HG03565 (cell line): ENCODE measurements at regions not wholly inside any gene's neighbourhood (a gene's known extent, or its start where the extent isn't known, plus 50 kb on each side); places are given as distances from the start of the nearest gene placed in this dataset.
"Not testable (repeated sequence)": the region's sequence is repeated elsewhere in the genome, so short reads cannot be mapped to it uniquely, and the experiment has no call there.

Experiments
- ATAC-seq: cut with Tn5 transposase; IDR thresholded peaks from one replicate; pipeline ENCODE4 v1.9.1; 2021; ENCODE audit warnings: mild to moderate bottlenecking, moderate library complexity; ENCODE audit not compliant: unreplicated experiment

- ATAC-seq, result no peak
These were observed 238.1 kb downstream of the AACS start for GRCh38 chr12:125303337-125303736.

DNA sequence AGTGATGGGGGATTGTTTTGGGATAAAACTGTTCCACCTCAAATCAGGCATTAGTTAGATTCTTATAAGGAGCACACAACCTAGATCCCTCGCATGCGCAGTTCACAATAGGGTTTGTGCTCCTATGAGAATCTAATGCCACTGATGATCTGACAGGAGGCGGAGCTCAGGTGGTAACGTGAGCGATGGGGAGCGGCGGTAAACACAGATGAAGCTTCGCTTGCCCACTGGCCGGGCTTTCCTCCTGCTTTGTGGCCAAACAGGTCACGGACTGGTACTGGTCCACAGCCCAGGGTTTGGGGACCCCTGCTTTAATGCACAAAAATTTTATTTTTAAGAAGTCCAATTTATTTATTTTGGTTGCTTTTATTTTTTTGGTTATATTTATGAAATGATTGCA lies 238.8 kb downstream of the AACS start:
- ATAC-seq, result no peak

- ATAC-seq, result no peak
These were observed 240.0 kb downstream of the AACS start for GRCh38 chr12:125305231-125305630.

- no peak for ATAC-seq
These were observed 245.2 kb downstream of the AACS start for GRCh38 chr12:125310461-125310860.

- no peak for ATAC-seq
These were observed 245.8 kb downstream of the AACS start for GRCh38 chr12:125311050-125311449.

GRCh38 chr12:125312471-125312870 lies 247.2 kb downstream of the AACS start:
- no peak for ATAC-seq

DNA sequence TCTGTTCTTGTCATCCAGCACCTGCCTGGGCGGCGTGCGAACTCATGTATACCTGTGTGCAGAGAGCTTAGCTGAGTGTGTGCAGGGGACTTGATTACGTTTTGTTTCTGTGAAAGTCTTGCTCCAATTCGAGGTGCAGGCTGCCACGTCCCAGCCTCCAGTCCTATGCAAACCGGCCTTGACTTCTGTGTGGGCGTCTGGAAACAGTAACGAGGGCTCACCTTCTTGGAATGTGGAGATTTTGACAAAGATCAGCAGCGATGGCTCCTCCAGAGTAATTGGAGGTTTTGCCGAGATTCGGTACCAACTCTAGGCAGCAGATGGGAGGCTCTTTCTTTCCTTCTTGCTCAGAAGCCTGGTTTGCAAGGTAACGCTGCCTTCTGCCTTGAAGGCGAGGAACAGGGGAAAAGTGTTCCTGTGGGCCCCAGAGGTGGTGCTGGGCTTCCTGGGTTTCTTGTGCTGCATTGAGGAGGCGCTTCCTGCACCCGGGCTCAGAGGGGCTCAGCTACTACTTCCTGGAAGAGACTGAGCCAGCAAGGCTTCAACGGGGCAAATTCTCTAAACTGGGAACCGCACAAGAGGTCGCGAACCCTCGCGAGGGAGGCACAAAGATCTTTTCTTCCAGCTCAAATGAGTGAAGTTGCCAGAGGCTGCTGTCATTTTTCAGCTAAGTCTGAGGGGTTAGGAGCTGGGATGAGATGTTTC lies 249.0 kb downstream of the AACS start:
- ATAC-seq, result no peak

DNA sequence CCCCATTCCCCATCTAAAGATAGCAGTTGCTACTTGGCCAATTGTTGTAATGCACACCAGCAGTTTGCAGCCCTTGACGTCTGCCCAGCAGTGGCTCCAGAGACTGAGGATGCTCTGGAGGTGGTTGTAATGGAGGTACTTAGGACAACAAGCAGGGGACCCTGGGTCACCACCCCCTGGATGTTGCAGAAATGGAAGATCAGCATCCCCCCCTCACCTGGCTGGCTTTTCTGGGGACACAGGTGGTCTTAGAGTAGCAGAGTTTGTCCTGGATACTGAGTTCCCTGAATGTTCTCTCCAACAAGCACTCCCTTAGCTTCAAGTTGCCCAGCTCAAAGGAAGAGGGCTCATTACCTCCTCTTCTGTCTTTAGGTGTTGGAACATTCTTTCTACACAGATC lies 250.5 kb downstream of the AACS start:
- ATAC-seq, result no peak

DNA sequence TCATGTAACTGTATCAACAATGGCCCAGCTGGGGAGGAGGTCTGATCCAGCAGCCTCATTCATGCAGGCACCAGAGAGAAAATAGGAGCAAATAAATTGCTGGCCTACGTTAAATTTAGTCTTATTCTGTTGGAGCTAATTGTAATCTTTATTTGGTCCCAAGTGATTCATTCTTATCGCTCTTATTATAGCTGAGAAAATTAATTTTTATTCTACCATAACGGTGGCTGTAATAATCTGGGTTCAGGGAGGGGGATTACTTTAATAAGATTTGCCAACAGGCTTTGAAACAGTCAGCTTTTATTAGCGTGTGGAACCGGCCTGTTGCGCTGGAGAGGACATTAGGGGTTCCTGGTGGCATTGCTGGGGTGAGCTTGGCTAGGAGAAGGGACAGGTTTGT lies 254.9 kb downstream of the AACS start:
- ATAC-seq, result no peak

DNA sequence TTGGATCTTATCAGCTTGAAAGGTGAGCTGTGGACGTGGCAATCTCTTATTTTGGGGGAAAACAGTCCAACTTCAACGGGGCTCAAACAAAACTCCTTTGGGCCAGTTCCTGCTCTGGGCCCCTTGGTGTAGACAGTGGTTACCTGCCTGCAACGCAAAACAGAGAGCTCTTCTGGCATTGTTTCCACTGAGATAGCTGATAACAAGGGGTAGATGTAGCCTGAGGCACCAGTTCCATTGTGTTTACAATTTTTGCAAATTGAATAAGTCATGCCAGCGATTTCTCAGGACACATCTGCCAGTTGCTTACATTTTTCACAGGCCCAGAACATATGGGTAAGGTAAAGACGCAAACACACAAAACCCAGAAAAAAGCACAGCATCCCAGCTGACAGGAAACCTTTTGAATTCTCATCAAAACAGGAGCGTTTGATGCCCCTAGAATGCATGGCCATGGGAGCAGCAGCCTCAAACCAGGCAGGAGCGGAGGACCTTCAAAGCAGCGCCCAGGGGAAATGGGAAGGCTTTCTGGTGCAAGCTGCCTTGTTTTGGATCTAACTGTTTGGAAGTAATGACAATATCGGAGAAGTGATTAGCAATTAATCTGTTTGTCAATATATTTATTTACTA lies 259.7 kb downstream of the AACS start:
- ATAC-seq, result no peak

DNA sequence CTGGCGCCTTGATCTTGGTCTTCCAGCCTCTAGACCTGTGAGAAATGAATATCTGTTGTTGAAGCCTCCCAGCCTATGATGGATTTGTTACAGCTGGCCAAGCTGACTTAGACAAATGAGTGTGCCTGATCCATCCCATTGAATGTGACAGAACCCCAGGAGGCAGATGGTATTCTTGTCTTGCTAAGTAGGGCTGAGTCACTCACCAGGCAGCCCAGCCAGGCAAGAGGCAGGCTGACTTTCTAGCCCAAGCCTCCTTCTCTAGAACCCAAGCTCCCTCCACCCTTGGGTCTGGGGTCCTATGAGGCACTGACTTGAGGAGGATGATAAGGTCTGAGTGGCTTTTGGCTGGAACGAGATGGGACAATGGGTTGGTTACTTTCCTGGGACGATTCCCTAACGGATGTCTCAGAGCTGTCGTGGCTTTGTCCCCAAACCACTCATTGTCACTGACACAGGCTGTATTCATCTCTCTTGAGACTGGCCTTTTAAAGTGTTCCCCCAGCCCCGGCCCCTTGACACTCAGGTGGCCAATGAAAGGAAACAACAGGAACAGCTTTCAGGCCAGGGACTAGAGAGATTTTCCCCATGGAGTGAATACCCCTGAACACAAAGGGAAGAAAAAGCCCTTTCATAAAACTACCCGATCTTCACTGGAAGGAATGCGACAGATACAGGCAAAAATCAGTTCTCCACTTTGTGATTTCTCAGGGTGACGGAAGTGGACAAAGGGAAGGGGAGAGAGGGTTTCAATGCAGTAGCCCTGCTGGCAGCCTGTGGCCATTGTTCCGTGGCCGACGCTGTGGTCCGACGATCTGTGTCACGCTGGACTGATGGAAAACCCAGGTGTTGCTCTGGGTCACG lies 264.2 kb downstream of the AACS start:
- ATAC-seq, result no peak

DNA sequence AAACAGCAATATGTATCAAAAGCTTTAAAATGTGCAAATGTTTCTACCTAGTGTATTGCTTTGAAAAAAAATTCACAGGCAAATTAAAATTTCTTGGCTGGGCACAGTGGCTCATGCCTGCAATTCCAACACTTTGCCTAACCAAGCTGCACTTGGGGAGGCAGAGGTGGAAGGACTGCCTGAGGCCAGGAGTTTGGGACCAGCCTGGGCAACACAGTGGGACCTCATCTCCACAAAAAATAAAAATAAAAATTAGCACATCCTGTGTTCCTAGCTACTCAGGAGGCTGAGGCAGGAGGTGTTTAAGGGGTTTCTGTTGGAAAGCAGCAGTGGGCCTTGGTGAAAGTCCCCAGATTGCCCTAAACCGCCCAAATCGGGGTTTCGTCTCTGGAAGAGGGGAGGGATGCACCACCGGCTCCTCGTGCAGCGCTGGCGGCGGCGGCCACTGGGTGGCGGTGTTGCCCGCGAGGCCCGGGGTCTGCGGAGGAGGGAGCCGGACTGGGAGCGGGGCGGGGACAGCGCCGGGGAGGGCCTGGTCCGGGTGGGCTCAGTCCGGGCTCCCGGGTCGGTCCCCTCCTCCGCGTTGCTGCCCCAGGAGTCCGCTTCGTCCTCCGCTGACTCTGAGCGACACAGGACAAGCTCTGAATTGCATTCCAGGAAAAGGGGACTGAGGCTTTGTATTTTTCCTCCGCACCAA lies 265.6 kb downstream of the AACS start:
- peak; percentile 77 for ATAC-seq

GRCh38 chr12:125331342-125332052 lies 266.3 kb downstream of the AACS start:
- ATAC-seq, result no peak

DNA sequence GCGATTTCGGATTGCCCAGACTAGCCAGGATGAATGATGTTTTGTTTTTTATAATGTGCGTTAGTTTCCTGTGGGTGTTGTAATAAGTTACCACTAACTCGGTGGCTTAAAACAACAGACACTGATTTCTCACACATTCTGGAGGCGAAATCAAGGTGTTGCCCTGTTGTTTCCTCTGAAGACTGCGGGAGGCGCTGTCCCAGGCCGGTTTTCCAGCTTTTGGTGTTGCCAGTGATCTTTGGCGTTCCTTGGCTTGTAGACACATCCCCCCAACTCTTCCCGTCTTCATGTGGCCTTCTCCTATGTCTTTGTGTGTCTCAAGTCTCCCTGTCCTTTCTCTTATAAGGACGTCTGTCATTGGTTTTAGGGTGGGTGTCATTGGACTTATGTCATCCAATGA lies 267.7 kb downstream of the AACS start:
- no peak for ATAC-seq

DNA sequence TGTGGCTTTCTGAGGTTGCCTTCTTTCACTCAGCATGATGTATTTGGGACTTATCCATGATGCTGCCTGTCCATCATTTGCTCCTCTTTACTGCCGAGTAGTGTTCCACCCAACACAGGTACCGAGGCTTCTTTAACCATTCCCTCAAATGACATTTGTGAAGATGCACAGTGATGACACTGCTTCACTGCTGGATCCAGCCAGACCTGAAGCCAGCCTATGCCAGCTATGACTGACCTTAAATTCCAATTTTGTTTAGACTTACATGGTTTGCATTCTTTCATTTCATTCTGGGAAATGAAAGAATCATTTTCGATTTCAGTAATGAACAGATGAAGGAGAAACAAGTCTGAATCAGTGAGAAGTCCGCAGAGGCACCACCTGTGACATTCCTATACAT lies 271.0 kb downstream of the AACS start:
- no peak for ATAC-seq

GRCh38 chr12:125340791-125341190 lies 275.6 kb downstream of the AACS start:
- no peak for ATAC-seq

DNA sequence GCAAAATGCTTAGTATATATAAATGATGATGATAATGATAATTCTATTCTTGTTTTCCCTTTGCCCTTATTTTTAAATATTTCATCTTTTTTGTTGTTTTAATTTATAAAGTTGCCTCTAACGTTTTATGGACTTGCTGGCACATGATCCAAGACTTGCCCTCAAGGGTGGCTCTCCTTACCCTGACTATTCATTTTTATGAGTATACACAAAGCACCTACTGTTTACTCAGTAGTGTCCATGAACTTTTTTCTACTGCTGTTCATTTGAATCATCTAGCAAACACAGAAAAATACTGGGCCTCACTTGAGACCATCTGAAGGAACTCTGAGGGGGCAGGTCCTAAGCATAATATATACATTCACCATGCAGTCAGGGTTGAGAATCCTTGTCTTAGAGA lies 276.2 kb downstream of the AACS start:
- no peak for ATAC-seq

- no peak for ATAC-seq
These were observed 278.4 kb downstream of the AACS start for GRCh38 chr12:125343649-125344048.

DNA sequence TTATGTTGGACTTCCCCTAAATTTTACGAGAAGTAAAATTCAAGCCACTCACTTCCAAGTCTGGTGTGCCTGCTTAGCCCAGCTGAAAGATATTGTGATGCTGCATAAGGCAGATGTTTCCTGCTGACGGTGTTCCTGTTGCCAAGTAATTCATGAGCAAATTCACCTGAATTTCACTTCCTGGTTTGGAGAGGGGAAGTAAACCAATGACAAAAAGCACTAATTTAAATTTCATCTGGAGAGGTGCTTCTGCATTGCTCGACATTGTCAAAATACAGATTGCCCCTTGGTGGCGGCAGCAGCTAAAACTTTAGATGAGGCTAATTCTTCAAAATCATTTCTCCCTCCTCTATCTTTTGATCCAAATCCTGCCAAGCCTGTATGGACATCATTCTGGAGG lies 281.1 kb downstream of the AACS start:
- no peak for ATAC-seq

DNA sequence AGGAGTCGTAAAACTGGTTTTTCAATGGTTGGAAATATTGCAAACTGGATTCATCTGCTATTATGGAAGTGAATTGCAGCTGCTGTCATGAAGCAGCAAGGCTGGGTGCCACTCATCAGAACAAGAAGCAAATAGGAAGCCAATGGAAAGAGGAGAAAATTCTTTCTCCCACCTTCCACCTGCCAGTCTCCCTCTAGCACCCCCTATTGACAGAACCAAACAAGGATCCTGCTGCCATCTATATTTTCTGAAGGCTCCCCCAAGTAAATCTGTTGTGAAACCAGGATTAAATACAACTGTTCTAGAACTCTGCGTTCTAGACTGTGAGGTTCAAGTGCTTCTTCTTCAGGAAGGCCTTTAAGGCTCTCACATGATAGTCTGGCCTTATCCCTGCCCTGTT lies 286.6 kb downstream of the AACS start:
- no peak for ATAC-seq

DNA sequence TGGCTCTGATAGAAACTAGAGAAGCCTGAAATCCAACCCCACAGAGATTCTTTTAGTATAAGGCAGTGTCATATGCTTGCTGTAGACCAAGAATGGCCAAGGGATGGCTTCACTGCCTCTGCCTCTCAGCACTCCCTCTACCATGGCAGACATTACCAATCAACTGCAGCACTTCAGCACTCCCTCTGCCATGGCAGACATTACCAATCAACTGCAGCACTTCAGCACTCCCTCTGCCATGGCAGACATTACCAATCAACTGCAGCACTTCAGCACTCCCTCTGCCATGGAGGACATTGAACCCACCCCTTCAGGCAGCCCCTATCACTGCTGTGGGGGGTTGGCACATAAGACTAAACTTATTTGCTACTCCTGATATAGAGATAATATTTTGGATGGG lies 287.8 kb downstream of the AACS start:
- ATAC-seq, result not testable (repeated sequence)
